Activated naive CD8-positive, alpha-beta T cell (primary cell): ENCODE measurements at regions not wholly inside any gene's neighbourhood (a gene's known extent, or its start where the extent isn't known, plus 50 kb on each side); places are given as distances from the start of the nearest gene placed in this dataset.
"Not testable (repeated sequence)": the region's sequence is repeated elsewhere in the genome, so short reads cannot be mapped to it uniquely, and the experiment has no call there.

Experiments
- H3K27ac Mint-ChIP-seq: one replicate; pipeline ENCODE4 v1.8.0; 2021; ENCODE audit warnings: mixed read lengths
- H3K27me3 Mint-ChIP-seq: one replicate; pipeline ENCODE4 v1.8.0; 2021; ENCODE audit warnings: mixed read lengths
- H3K36me3 Mint-ChIP-seq: one replicate; pipeline ENCODE4 v1.8.0; 2021; ENCODE audit warnings: mixed read lengths
- H3K4me1 Mint-ChIP-seq: one replicate; pipeline ENCODE4 v1.8.0; 2021; ENCODE audit warnings: low read depth, mixed read lengths
- H3K4me3 Mint-ChIP-seq: one replicate; pipeline ENCODE4 v1.8.0; 2021; ENCODE audit warnings: mild to moderate bottlenecking, mixed read lengths
- H3K9me3 Mint-ChIP-seq: one replicate; pipeline ENCODE4 v1.8.0; 2021; ENCODE audit warnings: low read depth, mixed read lengths

GRCh38 chr2:58495806-58496205 is 254.7 kb upstream of the FANCL start:
- Mint-ChIP-seq H3K4me1 (no peaks in the 10 kb centered on the region), H3K4me3 (no peak overlapping the region), H3K27ac (no peak overlapping the region), H3K9me3 (no peaks in the 10 kb centered on the region), H3K27me3 (peaks cover 2% of the 10 kb centered on the region), H3K36me3 (no peaks in the 10 kb centered on the region)

DNA sequence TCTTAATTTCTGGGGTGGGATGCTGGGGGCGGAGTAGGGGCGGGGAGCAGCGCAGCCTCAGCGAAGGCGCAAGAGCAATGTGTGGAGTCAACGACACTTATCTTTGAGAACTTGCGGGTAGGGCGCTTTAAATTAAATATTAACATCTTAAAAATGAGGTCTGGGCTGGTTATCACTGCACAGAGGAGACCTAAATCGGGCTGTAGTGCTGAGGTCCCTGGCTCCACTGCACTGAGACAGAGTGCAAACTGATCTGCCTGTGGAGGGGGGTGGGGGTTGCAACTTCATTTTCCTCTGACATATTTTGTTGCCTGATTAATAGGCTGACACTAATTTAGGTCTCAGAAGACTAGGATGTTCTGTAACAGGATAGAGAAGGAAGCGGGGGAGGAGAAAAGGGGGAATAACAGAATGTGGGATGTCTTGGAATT is 253.0 kb upstream of the FANCL start:
- Mint-ChIP-seq H3K36me3 (no peaks in the 10 kb centered on the region), H3K27ac (no peak overlapping the region), H3K4me1 (no peaks in the 10 kb centered on the region), H3K27me3 (peaks cover 2% of the 10 kb centered on the region), H3K4me3 (no peak overlapping the region), H3K9me3 (no peaks in the 10 kb centered on the region)

GRCh38 chr2:58484629-58485028 is 243.5 kb upstream of the FANCL start:
- Mint-ChIP-seq H3K27ac (no peak overlapping the region), H3K27me3 (no peaks in the 10 kb centered on the region), H3K4me1 (no peaks in the 10 kb centered on the region), H3K9me3 (peaks cover 3% of the 10 kb centered on the region), H3K36me3 (no peaks in the 10 kb centered on the region), H3K4me3 (no peak overlapping the region)

DNA sequence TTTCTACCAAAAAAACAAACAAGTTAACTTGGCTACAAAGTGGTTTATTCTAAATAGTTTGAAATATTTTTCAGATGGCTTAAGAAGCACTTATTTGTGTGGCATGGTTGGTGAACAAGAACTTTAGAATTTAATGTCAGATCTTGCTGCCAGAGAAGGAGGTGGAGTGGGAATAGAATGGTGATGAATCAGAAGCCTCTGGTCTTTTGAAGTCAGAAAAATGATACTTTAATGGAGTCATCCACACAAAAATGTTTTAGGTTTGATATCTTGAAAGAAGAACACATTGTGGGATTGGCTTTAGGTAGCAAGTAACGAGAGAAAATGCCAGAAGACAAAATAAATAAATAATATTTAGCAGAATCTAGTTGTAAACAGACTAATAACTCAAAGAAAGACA is 243.1 kb upstream of the FANCL start:
- H3K36me3 Mint-ChIP-seq = no peaks in the 10 kb centered on the region
- H3K9me3 Mint-ChIP-seq = peaks cover 3% of the 10 kb centered on the region
- no peaks in the 10 kb centered on the region for H3K4me1 Mint-ChIP-seq
- peaks cover 2% of the 10 kb centered on the region for H3K27me3 Mint-ChIP-seq
- H3K27ac Mint-ChIP-seq = no peak overlapping the region
- no peak overlapping the region for H3K4me3 Mint-ChIP-seq

- Mint-ChIP-seq H3K4me3 (no peak overlapping the region), H3K9me3 (peaks cover 3% of the 10 kb centered on the region), H3K27me3 (peaks cover 2% of the 10 kb centered on the region), H3K4me1 (no peaks in the 10 kb centered on the region), H3K36me3 (no peaks in the 10 kb centered on the region), H3K27ac (no peak overlapping the region)
Measured at GRCh38 chr2:58483307-58483706, 242.2 kb upstream of the FANCL start.

DNA sequence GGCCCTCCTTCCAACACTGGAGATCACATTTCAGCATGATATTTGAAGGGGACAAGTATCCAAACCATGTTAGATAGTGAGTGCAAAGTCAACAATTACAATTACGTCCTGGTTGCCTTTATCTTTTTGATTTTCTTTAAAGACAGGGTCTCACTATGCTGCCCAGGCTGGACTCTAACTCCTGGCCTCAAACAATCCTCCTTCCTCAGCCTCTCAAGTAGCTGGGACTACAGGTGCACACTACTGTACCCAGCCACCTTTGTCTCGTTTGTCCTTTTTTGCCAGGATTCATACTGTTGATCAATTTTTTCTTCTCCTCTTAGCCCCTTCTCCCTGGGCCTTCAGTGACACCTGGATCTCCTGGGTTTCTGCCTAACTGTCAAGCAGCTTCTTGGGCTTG is 240.5 kb upstream of the FANCL start:
- Mint-ChIP-seq H3K27ac (no peak overlapping the region), H3K4me3 (no peak overlapping the region), H3K4me1 (no peaks in the 10 kb centered on the region), H3K27me3 (peaks cover 2% of the 10 kb centered on the region), H3K9me3 (peaks cover under 1% of the 10 kb centered on the region), H3K36me3 (no peaks in the 10 kb centered on the region)

DNA sequence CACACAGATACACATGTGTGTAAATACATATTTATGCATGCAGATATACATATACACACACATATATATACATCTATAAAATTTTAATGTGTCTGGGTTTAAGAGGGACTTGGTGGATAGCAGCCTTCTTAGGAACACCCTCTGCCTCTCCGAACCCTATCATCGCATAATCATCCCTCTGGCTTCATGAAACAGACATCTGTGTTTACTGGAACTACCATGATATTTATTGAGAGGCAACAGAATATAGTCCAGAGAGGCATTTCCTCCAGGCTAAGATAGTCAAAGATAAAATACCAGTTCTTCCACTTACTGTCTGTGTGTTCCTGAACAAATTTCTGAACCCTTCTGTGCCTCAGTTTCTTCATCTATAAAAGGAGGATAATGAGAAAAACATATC is 239.0 kb upstream of the FANCL start:
- Mint-ChIP-seq H3K4me3 (no peak overlapping the region), H3K36me3 (no peaks in the 10 kb centered on the region)

DNA sequence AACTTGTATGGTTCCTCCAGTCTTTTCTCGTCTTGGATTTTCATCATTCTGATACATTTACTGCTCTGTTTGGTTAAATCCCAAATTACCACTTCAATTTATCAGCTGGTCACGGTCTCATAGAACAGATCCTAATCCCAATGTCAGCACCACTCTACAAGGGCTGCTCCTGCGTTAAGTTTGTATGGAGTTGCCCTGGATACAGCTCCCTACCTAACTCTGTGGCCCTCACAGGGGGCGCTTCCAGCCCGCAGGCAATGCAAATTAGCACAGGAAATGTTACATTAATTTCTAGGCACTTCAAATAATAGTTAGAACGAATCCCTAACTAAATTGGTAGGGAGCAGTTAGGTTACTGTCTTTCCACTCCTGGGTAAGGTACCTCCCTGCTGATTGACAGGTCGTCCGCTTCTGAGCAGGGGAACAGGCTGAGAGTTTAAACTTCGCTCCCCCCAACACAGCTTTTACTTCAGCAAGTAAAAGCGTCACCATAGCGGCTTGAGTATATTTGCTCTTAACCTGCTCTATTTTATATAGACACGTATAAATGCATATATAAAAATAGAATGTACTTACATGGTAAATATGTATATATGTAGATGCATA is 238.5 kb upstream of the FANCL start:
- Mint-ChIP-seq H3K9me3 (no peaks in the 10 kb centered on the region), H3K27me3 (peaks cover 2% of the 10 kb centered on the region), H3K4me1 (no peaks in the 10 kb centered on the region), H3K27ac (no peak overlapping the region), H3K36me3 (no peaks in the 10 kb centered on the region), H3K4me3 (no peak overlapping the region)

More for the DNA sequence above, 239.0 kb upstream of the FANCL start:
- no peaks in the 10 kb centered on the region for H3K9me3 Mint-ChIP-seq
- no peak overlapping the region for H3K27ac Mint-ChIP-seq
- H3K4me1 Mint-ChIP-seq = no peaks in the 10 kb centered on the region
- H3K27me3 Mint-ChIP-seq = peaks cover 2% of the 10 kb centered on the region

DNA sequence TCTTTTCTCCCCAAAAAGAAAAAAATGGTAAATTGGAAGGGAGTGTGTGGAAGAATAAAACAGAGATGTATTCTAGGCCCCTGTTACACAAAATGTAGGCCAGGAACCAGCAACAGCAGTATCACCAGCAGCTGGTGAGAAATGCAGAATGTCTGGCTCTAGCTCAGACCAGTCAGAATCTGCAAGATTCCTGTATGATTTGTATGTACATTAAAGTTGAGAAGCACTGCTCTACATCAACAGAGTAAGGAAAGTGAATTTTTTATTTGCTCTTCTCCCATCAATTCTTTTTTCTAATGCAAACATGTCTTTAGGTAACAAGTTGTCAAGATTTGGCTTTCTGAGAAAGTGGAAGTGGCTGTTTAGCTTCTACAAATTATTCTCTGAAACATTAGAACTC is 235.4 kb upstream of the FANCL start:
- Mint-ChIP-seq H3K27ac (no peak overlapping the region), H3K4me1 (no peaks in the 10 kb centered on the region), H3K36me3 (no peaks in the 10 kb centered on the region), H3K9me3 (no peaks in the 10 kb centered on the region), H3K27me3 (peaks cover 2% of the 10 kb centered on the region), H3K4me3 (no peak overlapping the region)

GRCh38 chr2:58475756-58476155 is 234.6 kb upstream of the FANCL start:
- Mint-ChIP-seq H3K36me3 (no peaks in the 10 kb centered on the region), H3K27me3 (peaks cover 2% of the 10 kb centered on the region), H3K27ac (no peak overlapping the region), H3K4me3 (no peak overlapping the region), H3K4me1 (no peaks in the 10 kb centered on the region), H3K9me3 (no peaks in the 10 kb centered on the region)

- Mint-ChIP-seq H3K27ac (no peak overlapping the region), H3K27me3 (no peaks in the 10 kb centered on the region), H3K36me3 (no peaks in the 10 kb centered on the region), H3K4me3 (no peak overlapping the region), H3K9me3 (no peaks in the 10 kb centered on the region), H3K4me1 (no peaks in the 10 kb centered on the region)
Measured at GRCh38 chr2:58473165-58473564, 232.0 kb upstream of the FANCL start.

DNA sequence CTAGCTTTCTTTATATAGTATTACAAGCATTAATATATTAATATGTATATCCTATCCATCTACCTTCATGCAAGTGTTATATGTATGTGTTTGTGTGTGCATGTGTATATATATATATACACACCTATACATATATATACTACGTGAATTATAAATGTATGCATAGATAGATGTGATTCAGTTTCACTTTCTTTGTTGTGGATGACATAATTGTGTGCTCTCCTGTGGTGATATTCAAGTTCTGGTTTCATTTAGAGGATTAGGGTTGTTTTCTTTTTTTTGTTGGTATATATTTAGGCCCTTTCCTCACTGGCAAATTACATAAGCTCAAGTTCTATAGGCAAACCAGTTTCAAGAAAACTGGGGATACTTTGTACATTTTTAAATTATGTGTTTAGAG is 225.7 kb upstream of the FANCL start:
- Mint-ChIP-seq H3K27ac (no peak overlapping the region), H3K27me3 (no peaks in the 10 kb centered on the region), H3K4me3 (no peak overlapping the region), H3K36me3 (no peaks in the 10 kb centered on the region), H3K9me3 (no peaks in the 10 kb centered on the region), H3K4me1 (peaks cover 2% of the 10 kb centered on the region)

DNA sequence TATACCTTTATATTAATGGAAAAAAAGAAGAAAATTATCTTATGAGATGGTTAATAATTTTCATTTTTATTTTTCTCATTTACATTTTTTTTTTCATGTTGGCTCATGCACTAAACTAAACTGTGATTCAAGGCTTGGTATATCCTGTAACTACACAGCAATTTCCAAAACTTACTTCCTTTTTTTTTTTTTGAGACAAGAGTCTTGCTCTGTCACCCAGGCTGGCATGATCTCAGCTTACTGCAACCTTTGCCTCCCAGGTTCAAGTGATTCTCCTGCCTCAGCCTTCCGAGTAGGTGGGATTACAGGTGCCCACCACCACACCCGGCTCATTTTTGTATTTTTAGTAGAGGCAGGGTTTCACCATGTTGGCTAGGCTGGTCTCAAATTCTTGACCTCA is 224.9 kb upstream of the FANCL start:
- not testable (repeated sequence) for H3K36me3 Mint-ChIP-seq, H3K9me3 Mint-ChIP-seq, H3K27ac Mint-ChIP-seq, H3K27me3 Mint-ChIP-seq, H3K4me1 Mint-ChIP-seq, H3K4me3 Mint-ChIP-seq

DNA sequence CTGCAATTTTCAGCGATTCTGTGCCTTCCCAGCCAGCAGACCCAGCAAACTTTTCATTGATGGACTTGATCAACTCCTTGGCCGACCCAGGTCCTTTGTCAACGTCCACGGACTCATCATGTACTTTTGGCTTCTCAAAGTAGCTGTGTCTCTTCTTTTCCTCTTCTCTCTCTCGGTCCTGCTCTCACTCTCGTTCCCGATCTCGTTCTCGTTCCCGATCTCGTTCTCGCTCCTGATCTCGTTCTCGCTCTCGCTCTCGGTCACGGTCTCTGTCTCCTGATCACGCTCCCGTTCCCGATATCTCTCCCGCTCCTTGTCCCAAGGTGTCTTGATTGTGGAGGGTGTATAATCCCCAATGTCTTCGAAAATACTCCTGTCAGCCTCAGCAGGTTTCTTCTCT is 219.5 kb upstream of the FANCL start:
- no peaks in the 10 kb centered on the region for H3K4me1 Mint-ChIP-seq
- no peaks in the 10 kb centered on the region for H3K36me3 Mint-ChIP-seq
- H3K27me3 Mint-ChIP-seq = peaks cover 2% of the 10 kb centered on the region
- H3K27ac Mint-ChIP-seq = no peak overlapping the region
- no peak overlapping the region for H3K4me3 Mint-ChIP-seq
- H3K9me3 Mint-ChIP-seq = no peaks in the 10 kb centered on the region

DNA sequence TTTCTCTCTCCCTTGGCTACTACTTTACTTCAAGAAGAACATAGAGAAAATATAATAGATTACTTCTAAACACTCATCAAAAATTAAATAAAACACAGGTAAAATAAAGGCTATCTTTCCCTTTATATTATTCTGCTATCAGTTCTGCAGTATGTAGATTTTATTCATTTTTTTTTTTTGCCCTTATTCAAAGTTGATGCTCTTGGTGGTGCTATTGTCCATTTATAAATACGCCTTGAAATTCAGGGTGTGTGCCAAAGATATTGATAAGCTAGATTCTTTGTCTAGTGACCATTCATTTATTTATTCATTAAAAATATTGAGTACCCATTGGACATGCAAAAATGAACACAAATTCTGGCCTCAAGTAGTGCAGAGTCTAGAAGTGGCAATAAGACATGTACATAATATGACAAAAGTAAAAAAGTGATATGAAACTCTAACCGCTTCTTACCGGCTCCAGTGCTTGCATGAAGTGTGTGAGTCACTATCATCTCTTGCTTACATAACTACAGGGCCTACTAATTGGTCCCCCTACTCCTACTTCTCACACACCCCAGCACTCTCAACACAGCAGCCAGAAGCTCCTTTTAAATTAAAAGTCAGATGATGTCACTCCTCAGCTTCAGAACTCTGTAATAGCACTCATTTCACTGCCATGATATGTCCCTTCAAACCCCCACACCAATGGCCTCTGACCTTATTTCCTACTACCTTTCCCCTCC is 208.3 kb upstream of the FANCL start:
- no peak overlapping the region for H3K27ac Mint-ChIP-seq
- H3K4me1 Mint-ChIP-seq = no peaks in the 10 kb centered on the region
- no peaks in the 10 kb centered on the region for H3K36me3 Mint-ChIP-seq
- H3K27me3 Mint-ChIP-seq = peaks cover 3% of the 10 kb centered on the region
- no peak overlapping the region for H3K4me3 Mint-ChIP-seq
- H3K9me3 Mint-ChIP-seq = no peaks in the 10 kb centered on the region

DNA sequence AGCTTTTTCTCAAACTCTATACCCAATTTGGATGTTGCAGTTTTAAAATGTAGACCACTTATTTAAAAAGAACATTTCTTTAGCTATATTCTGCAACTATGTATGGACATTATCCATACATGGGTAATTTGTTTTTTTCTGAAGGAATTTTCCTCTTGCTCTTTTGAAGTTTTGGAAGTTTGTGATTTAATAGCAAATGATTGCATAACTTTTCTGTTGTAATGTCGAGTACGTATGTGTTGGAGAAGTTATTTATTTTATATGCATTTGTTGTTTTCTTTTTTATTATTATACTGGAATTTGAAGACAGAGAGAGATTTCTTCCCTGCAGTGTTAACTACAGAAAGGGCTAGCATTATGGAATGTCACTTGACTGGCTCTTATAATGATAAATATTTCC is 207.7 kb upstream of the FANCL start:
- no peaks in the 10 kb centered on the region for H3K4me1 Mint-ChIP-seq
- H3K36me3 Mint-ChIP-seq = no peaks in the 10 kb centered on the region
- H3K4me3 Mint-ChIP-seq = no peak overlapping the region
- H3K9me3 Mint-ChIP-seq = no peaks in the 10 kb centered on the region
- peaks cover 3% of the 10 kb centered on the region for H3K27me3 Mint-ChIP-seq
- no peak overlapping the region for H3K27ac Mint-ChIP-seq
